ENCODE measurements at regions not wholly inside any gene's neighbourhood (a gene's known extent, or its start where the extent isn't known, plus 50 kb on each side); places are given as distances from the start of the nearest gene placed in this dataset.

DNA sequence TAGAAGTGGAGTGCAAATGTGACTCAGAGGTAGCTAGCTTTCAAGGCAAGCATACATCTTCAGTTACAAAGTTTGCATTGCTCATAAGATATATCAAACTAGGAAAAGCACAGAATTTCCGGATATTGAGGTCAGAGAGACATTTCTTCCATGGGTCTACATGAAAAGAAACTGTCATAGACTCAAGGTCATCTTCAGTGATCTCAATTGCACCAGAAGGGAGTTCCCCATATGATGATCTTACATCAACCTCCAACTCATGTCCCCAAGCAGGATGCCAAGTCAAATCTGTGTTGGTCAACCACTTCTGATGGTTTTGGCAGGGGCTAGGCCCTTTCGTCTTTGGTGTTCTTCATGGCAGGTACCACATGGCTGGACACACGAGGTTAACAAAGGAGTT, 459.9 kb upstream of the MAF start:
- no peaks in the 10 kb centered on the region for H3K9me2 ChIP-seq (replicated peaks; ENCODE audit: control insufficient read depth, low read length)
- H3K27ac ChIP-seq (ENCODE audit: low read depth, low read length): no peak overlapping the region
- H3K4me3 ChIP-seq (ENCODE audit: low read length): no peak overlapping the region
- H3K4me1 ChIP-seq (ENCODE audit: control insufficient read depth, low read length): no peaks in the 10 kb centered on the region
- H3K79me2 ChIP-seq (ENCODE audit: control insufficient read depth, low read length): no peaks in the 10 kb centered on the region
- H3K4me2 ChIP-seq (ENCODE audit: low read length): no peak overlapping the region
- no peaks in the 10 kb centered on the region for H4K20me1 ChIP-seq (ENCODE audit: control insufficient read depth, insufficient read depth, low read depth, low read length)
- no peaks in the 10 kb centered on the region for H3K27me3 ChIP-seq (ENCODE audit: control insufficient read depth, low read length)
- no peaks in the 10 kb centered on the region for H3K36me3 ChIP-seq (ENCODE audit: control insufficient read depth, low read length)
- TF ChIP-seq EZH2phosphoT487 (IDR thresholded peaks at IDR 0.05; ENCODE audit: borderline replicate concordance, low read length): no peak
- TF ChIP-seq, protein P1, sequence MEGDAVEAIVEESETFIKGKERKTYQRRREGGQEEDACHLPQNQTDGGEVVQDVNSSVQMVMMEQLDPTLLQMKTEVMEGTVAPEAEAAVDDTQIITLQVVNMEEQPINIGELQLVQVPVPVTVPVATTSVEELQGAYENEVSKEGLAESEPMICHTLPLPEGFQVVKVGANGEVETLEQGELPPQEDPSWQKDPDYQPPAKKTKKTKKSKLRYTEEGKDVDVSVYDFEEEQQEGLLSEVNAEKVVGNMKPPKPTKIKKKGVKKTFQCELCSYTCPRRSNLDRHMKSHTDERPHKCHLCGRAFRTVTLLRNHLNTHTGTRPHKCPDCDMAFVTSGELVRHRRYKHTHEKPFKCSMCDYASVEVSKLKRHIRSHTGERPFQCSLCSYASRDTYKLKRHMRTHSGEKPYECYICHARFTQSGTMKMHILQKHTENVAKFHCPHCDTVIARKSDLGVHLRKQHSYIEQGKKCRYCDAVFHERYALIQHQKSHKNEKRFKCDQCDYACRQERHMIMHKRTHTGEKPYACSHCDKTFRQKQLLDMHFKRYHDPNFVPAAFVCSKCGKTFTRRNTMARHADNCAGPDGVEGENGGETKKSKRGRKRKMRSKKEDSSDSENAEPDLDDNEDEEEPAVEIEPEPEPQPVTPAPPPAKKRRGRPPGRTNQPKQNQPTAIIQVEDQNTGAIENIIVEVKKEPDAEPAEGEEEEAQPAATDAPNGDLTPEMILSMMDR (IDR thresholded peaks at IDR 0.05; ENCODE audit: low read depth, low read length, poor library complexity, severe bottlenecking): no peak
- no peaks in the 10 kb centered on the region for H3F3A ChIP-seq (ENCODE audit: control insufficient read depth, insufficient read depth)
- H3K9me3 ChIP-seq (ENCODE audit: control insufficient read depth, insufficient read depth, low read length): no peaks in the 10 kb centered on the region

GRCh38 chr16:80059836-80060235, 459.3 kb upstream of the MAF start:
- H3K4me2 ChIP-seq (ENCODE audit: low read length): no peak overlapping the region
- no peaks in the 10 kb centered on the region for H4K20me1 ChIP-seq (ENCODE audit: control insufficient read depth, insufficient read depth, low read depth, low read length)
- no peak overlapping the region for H3K27ac ChIP-seq (ENCODE audit: low read depth, low read length)
- H3K9me2 ChIP-seq (replicated peaks; ENCODE audit: control insufficient read depth, low read length): no peaks in the 10 kb centered on the region
- H3K79me2 ChIP-seq (ENCODE audit: control insufficient read depth, low read length): no peaks in the 10 kb centered on the region
- H3K9me3 ChIP-seq (ENCODE audit: control insufficient read depth, insufficient read depth, low read length): no peaks in the 10 kb centered on the region
- H3K4me1 ChIP-seq (ENCODE audit: control insufficient read depth, low read length): no peaks in the 10 kb centered on the region
- no peaks in the 10 kb centered on the region for H3K36me3 ChIP-seq (ENCODE audit: control insufficient read depth, low read length)
- no peaks in the 10 kb centered on the region for H3K27me3 ChIP-seq (ENCODE audit: control insufficient read depth, low read length)
- TF ChIP-seq EZH2phosphoT487 (IDR thresholded peaks at IDR 0.05; ENCODE audit: borderline replicate concordance, low read length): no peak
- TF ChIP-seq, protein P1 (IDR thresholded peaks at IDR 0.05; ENCODE audit: low read depth, low read length, poor library complexity, severe bottlenecking): no peak
- H3F3A ChIP-seq (ENCODE audit: control insufficient read depth, insufficient read depth): no peaks in the 10 kb centered on the region
- H3K4me3 ChIP-seq (ENCODE audit: low read length): no peak overlapping the region

GRCh38 chr16:80058214-80058613, 457.7 kb upstream of the MAF start:
- no peaks in the 10 kb centered on the region for H4K20me1 ChIP-seq (ENCODE audit: control insufficient read depth, insufficient read depth, low read depth, low read length)
- no peak for TF ChIP-seq EZH2phosphoT487 (IDR thresholded peaks at IDR 0.05; ENCODE audit: borderline replicate concordance, low read length)
- TF ChIP-seq, protein P1 (IDR thresholded peaks at IDR 0.05; ENCODE audit: low read depth, low read length, poor library complexity, severe bottlenecking): no peak

DNA sequence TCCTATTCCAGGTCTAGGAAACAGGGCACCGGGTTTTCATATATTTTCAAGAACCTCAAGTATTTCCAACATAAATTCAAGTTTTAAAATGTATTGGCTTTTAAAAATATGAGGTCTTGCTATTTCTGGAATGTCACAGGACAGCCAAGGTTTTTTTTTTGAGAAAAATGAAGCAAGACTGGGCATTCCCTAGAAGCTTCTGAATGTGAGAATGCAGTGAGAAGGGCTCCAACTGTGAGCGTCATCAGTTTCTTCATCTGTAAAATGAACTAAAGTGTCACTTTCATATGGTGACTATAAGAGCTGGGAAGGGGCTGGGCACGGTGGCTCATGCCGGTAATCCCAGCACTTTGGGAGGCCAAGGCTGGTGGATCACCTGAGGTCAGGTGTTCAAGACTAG, 455.8 kb upstream of the MAF start:
- H3K4me3 ChIP-seq (ENCODE audit: low read length): no peak overlapping the region
- H3K9me2 ChIP-seq (replicated peaks; ENCODE audit: control insufficient read depth, low read length): no peaks in the 10 kb centered on the region
- H3F3A ChIP-seq (ENCODE audit: control insufficient read depth, insufficient read depth): no peaks in the 10 kb centered on the region
- no peak overlapping the region for H3K4me2 ChIP-seq (ENCODE audit: low read length)
- TF ChIP-seq, protein P1 (IDR thresholded peaks at IDR 0.05; ENCODE audit: low read depth, low read length, poor library complexity, severe bottlenecking): no peak
- TF ChIP-seq EZH2phosphoT487 (IDR thresholded peaks at IDR 0.05; ENCODE audit: borderline replicate concordance, low read length): no peak
- no peaks in the 10 kb centered on the region for H3K27me3 ChIP-seq (ENCODE audit: control insufficient read depth, low read length)
- H3K79me2 ChIP-seq (ENCODE audit: control insufficient read depth, low read length): no peaks in the 10 kb centered on the region
- H4K20me1 ChIP-seq (ENCODE audit: control insufficient read depth, insufficient read depth, low read depth, low read length): no peaks in the 10 kb centered on the region
- no peaks in the 10 kb centered on the region for H3K4me1 ChIP-seq (ENCODE audit: control insufficient read depth, low read length)
- H3K36me3 ChIP-seq (ENCODE audit: control insufficient read depth, low read length): no peaks in the 10 kb centered on the region
- H3K9me3 ChIP-seq (ENCODE audit: control insufficient read depth, insufficient read depth, low read length): no peaks in the 10 kb centered on the region
- H3K27ac ChIP-seq (ENCODE audit: low read depth, low read length): no peak overlapping the region

More at GRCh38 chr16:80058214-80058613, 457.7 kb upstream of the MAF start:
- H3K4me3 ChIP-seq (ENCODE audit: low read length): no peak overlapping the region
- H3K27ac ChIP-seq (ENCODE audit: low read depth, low read length): no peak overlapping the region
- H3K9me2 ChIP-seq (replicated peaks; ENCODE audit: control insufficient read depth, low read length): no peaks in the 10 kb centered on the region
- no peaks in the 10 kb centered on the region for H3F3A ChIP-seq (ENCODE audit: control insufficient read depth, insufficient read depth)
- H3K36me3 ChIP-seq (ENCODE audit: control insufficient read depth, low read length): no peaks in the 10 kb centered on the region
- no peaks in the 10 kb centered on the region for H3K9me3 ChIP-seq (ENCODE audit: control insufficient read depth, insufficient read depth, low read length)
- H3K4me1 ChIP-seq (ENCODE audit: control insufficient read depth, low read length): no peaks in the 10 kb centered on the region
- H3K4me2 ChIP-seq (ENCODE audit: low read length): no peak overlapping the region
- H3K27me3 ChIP-seq (ENCODE audit: control insufficient read depth, low read length): no peaks in the 10 kb centered on the region
- no peaks in the 10 kb centered on the region for H3K79me2 ChIP-seq (ENCODE audit: control insufficient read depth, low read length)

Measured in DOHH2 (cell line).